GM12878 (cell line): ENCODE measurements at regions not wholly inside any gene's neighbourhood (a gene's known extent, or its start where the extent isn't known, plus 50 kb on each side); places are given as distances from the start of the nearest gene placed in this dataset.

Experiments used
- ATAC-seq: fragments of 200-7000 bp; cut with Tn5 transposase; 3 replicates; pipeline ENCODE4 v1.9.1; 2020; ENCODE audit warnings: mild to moderate bottlenecking, moderate library complexity
- BruUV-seq: library from RNA; stranded (reverse); fragments of 400-500 nt; replicated peaks from 2 replicates; lab custom pipeline; 2021; lab: Mats Ljungman, UMichigan
- CTCF ChIA-PET: fragments of 300-600 bp; sonication (Branson Sonifier 250); formaldehyde crosslinking; extraction: SDS; loops from one replicate; lab custom pipeline; 2021; ENCODE audit warnings: inconsistent platforms; lab: Yijun Ruan, JAX
- POLR2A ChIA-PET: fragments of 350-600 bp; formaldehyde crosslinking; extraction: SDS; loops from one replicate; lab custom pipeline; 2021; ENCODE audit warnings: inconsistent platforms; lab: Charles Lee
- RAD21 ChIA-PET: fragments of 300-600 bp; sonication (Branson Sonifier 250); formaldehyde crosslinking; loops from one replicate; lab custom pipeline; 2023; ENCODE audit warnings: antibody characterized with exemption; ENCODE audit not compliant: unreplicated experiment; lab: Charles Lee
- SMC1A ChIA-PET: fragments of 300-600 bp; sonication (Branson Sonifier 250); formaldehyde crosslinking; loops from one replicate; lab custom pipeline; 2023; ENCODE audit not compliant: unreplicated experiment, uncharacterized antibody; lab: Charles Lee
- DNase-seq: peaks from one replicate; pipeline ENCODE4 v3.0.0-alpha.2; 2011; ENCODE audit warnings: low read depth, low spot score
- FAIRE-seq: peaks from 3 replicates; lab custom pipeline; 2011; peaks lifted over from hg19 to GRCh38; lab: Jason Lieb, UNC
- H2AFZ ChIP-seq: 2 replicates; pipeline ENCODE4 v1.6.0; 2011; ENCODE audit warnings: low read depth, low read length, control low read depth; ENCODE audit not compliant: control insufficient read depth
- H3K27ac ChIP-seq: 2 replicates; pipeline ENCODE4 v1.5.1; 2011; ENCODE audit warnings: control low read depth; ENCODE audit not compliant: control insufficient read depth, insufficient read depth
- H3K27me3 ChIP-seq, 2 experiments: replicated peaks in 1 of 2; 2 replicates each; pipeline versions ENCODE4 v1.6.0 to v1.6.1; 2011; ENCODE audit warnings: low read length in 1 of 2; ENCODE audit not compliant: control insufficient read depth in 2 of 2, insufficient read depth in 2 of 2
- H3K36me3 ChIP-seq, 2 experiments: 2 replicates each; pipeline ENCODE4 v1.5.1; 2011; ENCODE audit warnings: low read length in 1 of 2; ENCODE audit not compliant: control insufficient read depth in 2 of 2, insufficient read depth in 2 of 2
- H3K4me1 ChIP-seq: 2 replicates; pipeline ENCODE4 v1.6.1; 2011; ENCODE audit warnings: mild to moderate bottlenecking, low read length, moderate library complexity, mixed read lengths; ENCODE audit not compliant: control insufficient read depth, insufficient read depth
- H3K4me2 ChIP-seq: 2 replicates; pipeline ENCODE4 v1.6.0; 2011; ENCODE audit warnings: control low read depth; ENCODE audit not compliant: control insufficient read depth, insufficient read depth
- H3K4me3 ChIP-seq: fragments of 200-600 bp; sonication (generic); 2 replicates; pipeline ENCODE4 v1.5.1; 2016
- H3K79me2 ChIP-seq: 2 replicates; pipeline ENCODE4 v1.6.0; 2011; ENCODE audit warnings: low read length; ENCODE audit not compliant: control insufficient read depth, insufficient read depth
- H3K9ac ChIP-seq: 2 replicates; pipeline ENCODE4 v1.8.0; 2011; ENCODE audit warnings: low read length, control low read depth, mixed read lengths; ENCODE audit not compliant: control insufficient read depth, insufficient read depth
- H3K9me3 ChIP-seq: replicated peaks from 3 replicates; pipeline ENCODE4 v1.5.1; 2011; ENCODE audit warnings: mild to moderate bottlenecking, low read length; ENCODE audit not compliant: control insufficient read depth, insufficient read depth
- H4K20me1 ChIP-seq: 2 replicates; pipeline ENCODE4 v1.6.0; 2011; ENCODE audit not compliant: control insufficient read depth, insufficient read depth
- ASH2L ChIP-seq: fragments of 300-600, 200-600 bp; sonication (generic); IDR thresholded peaks from 2 replicates; pipeline ENCODE4 v1.6.1; 2017; ENCODE audit warnings: low read depth, mild to moderate bottlenecking, borderline replicate concordance
- ATF7 ChIP-seq: fragments of 450-650 bp; IDR thresholded peaks from 2 replicates; pipeline ENCODE4 v1.6.1; 2016; ENCODE audit warnings: low read depth, mild to moderate bottlenecking
- BCL11A ChIP-seq: IDR thresholded peaks from 2 replicates; pipeline ENCODE4 v1.6.1; 2011; ENCODE audit warnings: low read depth, low read length
- BHLHE40 ChIP-seq, 2 experiments: fragments of 450-650 bp in 1 of 2; IDR thresholded peaks; 2 replicates each; pipeline ENCODE4 v1.6.1; 2011 to 2017; ENCODE audit warnings: low read depth in 2 of 2, borderline replicate concordance in 1 of 2, improper control_type of control experiment in 1 of 2, low read length in 1 of 2, mild to moderate bottlenecking in 1 of 2
- BMI1 ChIP-seq: fragments of 450-650 bp; IDR thresholded peaks from 2 replicates; pipeline ENCODE4 v1.6.1; 2016; ENCODE audit warnings: mild to moderate bottlenecking, moderate library complexity, borderline replicate concordance
- BRCA1 ChIP-seq: IDR thresholded peaks from 2 replicates; pipeline ENCODE4 v1.6.1; 2011; ENCODE audit warnings: low read depth, low read length, improper control_type of control experiment
- CREB1 ChIP-seq: IDR thresholded peaks from 2 replicates; pipeline ENCODE4 v1.6.1; 2012; ENCODE audit warnings: low read depth, mild to moderate bottlenecking, inconsistent platforms
- IKZF1 ChIP-seq: fragments of 450-650 bp; conservative IDR thresholded peaks from 2 replicates; pipeline ENCODE4 v1.6.1; 2017; ENCODE audit warnings: antibody characterized with exemption, mild to moderate bottlenecking
- IKZF2 ChIP-seq, 2 experiments: fragments of 450-650 bp; IDR thresholded peaks; 2 replicates each; pipeline ENCODE4 v1.6.1; 2017; ENCODE audit warnings: mild to moderate bottlenecking in 2 of 2, moderate library complexity in 2 of 2
- MEF2B ChIP-seq: fragments of 450-650 bp; IDR thresholded peaks from 2 replicates; pipeline ENCODE4 v1.6.1; 2018; ENCODE audit warnings: mild to moderate bottlenecking, moderate library complexity; ENCODE audit not compliant: partially characterized antibody, poor library complexity, severe bottlenecking
- NBN ChIP-seq: fragments of 450-650 bp; IDR thresholded peaks from 2 replicates; pipeline ENCODE4 v1.6.1; 2016
- NR2F1 ChIP-seq: fragments of 450-650 bp; conservative IDR thresholded peaks from 2 replicates; pipeline ENCODE4 v1.6.1; 2017; ENCODE audit warnings: mild to moderate bottlenecking
- POU2F2 ChIP-seq: IDR thresholded peaks from 3 replicates; pipeline ENCODE4 v1.6.1; 2011; ENCODE audit warnings: low read depth, mild to moderate bottlenecking, low read length, borderline replicate concordance
- RUNX3 ChIP-seq: IDR thresholded peaks from 2 replicates; pipeline ENCODE4 v1.6.1; 2012; ENCODE audit warnings: low read length, inconsistent platforms
- SMAD1 ChIP-seq: fragments of 450-650 bp; IDR thresholded peaks from 2 replicates; pipeline ENCODE4 v1.6.1; 2018; ENCODE audit warnings: mild to moderate bottlenecking, low read depth; ENCODE audit not compliant: partially characterized antibody
- TCF12 ChIP-seq: IDR thresholded peaks from 2 replicates; pipeline ENCODE4 v1.6.1; 2011; ENCODE audit warnings: low read depth, mild to moderate bottlenecking, low read length
- TCF3 ChIP-seq: IDR thresholded peaks from 2 replicates; pipeline ENCODE4 v1.6.1; 2012; ENCODE audit warnings: low read depth, mild to moderate bottlenecking, low read length, borderline replicate concordance; ENCODE audit not compliant: insufficient read depth
- TCF7 ChIP-seq: IDR thresholded peaks from 2 replicates; pipeline ENCODE4 v1.6.1; 2014; ENCODE audit warnings: antibody characterized with exemption, borderline replicate concordance
- ZNF24 ChIP-seq: fragments of 450-650 bp; IDR thresholded peaks from 2 replicates; pipeline ENCODE4 v1.6.1; 2017; ENCODE audit warnings: antibody characterized with exemption, mild to moderate bottlenecking
- WGBS: methylation state at CpG from one replicate; pipeline ENCODE4 v1.1.6; 2016; ENCODE audit warnings: low lambda C conversion rate; ENCODE audit not compliant: insufficient replicate concordance, insufficient coverage; ENCODE audit errors: missing lambda C conversion rate; 5-methylcytosine and 5-hydroxymethylcytosine counted together
- in situ Hi-C: fragments of 300-500 bp; cut with MboI; formaldehyde crosslinking; loops from 9 replicates; pipeline ENCODE4 v1.14.3; 2018; ENCODE audit warnings: mixed read lengths
- intact Hi-C: fragments of 100-400 bp; cut with micrococcal nuclease; formaldehyde crosslinking; loops from one replicate; pipeline ENCODE4 v1.14.2; 2022; ENCODE audit not compliant: unreplicated experiment
- TF ChIP-seq, protein P1 (sequence below): fragments of 450-650 bp; IDR thresholded peaks from 2 replicates; pipeline ENCODE4 v1.6.1; 2017; ENCODE audit warnings: low read depth, mild to moderate bottlenecking, moderate library complexity
- TF ChIP-seq, protein P2 (sequence below): IDR thresholded peaks from 2 replicates; pipeline ENCODE4 v1.6.1; 2011; ENCODE audit warnings: mild to moderate bottlenecking, low read depth, low read length, moderate library complexity; ENCODE audit not compliant: insufficient replicate concordance
- TF ChIP-seq, protein P3 (sequence below): fragments of 450-650 bp; IDR thresholded peaks from 2 replicates; pipeline ENCODE4 v1.6.1; 2016; ENCODE audit warnings: mild to moderate bottlenecking

DNA sequence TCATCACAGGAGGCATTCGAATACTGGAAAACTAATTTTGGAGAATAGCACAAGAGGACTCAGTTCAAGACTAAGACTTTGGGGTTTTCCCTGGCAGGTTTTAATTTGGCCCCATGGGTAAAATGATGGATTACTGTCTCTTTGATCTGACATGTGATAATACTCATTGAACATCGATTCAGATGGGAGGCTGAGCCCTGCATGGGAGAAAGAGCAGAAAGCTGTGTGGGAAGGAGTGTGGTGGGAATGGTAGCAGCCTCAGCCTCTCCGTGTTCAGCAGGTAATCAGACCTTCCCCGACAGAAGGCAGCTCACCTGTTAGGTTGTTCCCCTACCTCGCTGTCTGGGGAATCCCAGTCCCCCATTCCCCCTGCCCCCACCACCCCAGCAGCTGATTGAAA lies 124.7 kb upstream of the TNRC6C start:
- no peak overlapping the region for H3K9ac ChIP-seq
- H3K9me3 ChIP-seq: no peaks in the 10 kb centered on the region; the same call in 2 of the 3 replicates
- H4K20me1 ChIP-seq: no peaks in the 10 kb centered on the region
- in situ Hi-C loops: no loop called here
- no TSS peak for BruUV-seq
- intact Hi-C loops: loop anchor here (10.0 kb wide), 1 partner anchor 51 kb away; no protein-coding TSS in a partner anchor
- CTCF ChIA-PET: interaction anchor here (0.9 to 2.1 kb wide), 7 partner anchors 9 to 53 kb away, joined by 3 to 7 read pairs (median 5); no protein-coding TSS in a partner anchor
- 3% methylated on average over 5 of the region's 5 CpGs for WGBS
- peak; percentile 58 for DNase-seq
- ATAC-seq: peak; percentile 64
- no peak overlapping the region for H2AFZ ChIP-seq
- H3K79me2 ChIP-seq: no peaks in the 10 kb centered on the region
- no peak overlapping the region for H3K27ac ChIP-seq
- H3K27me3 ChIP-seq: no peaks in the 10 kb centered on the region; a peak in 1 of 4 replicates
- peaks cover 6% of the 10 kb centered on the region for H3K4me1 ChIP-seq
- POLR2A ChIA-PET: interaction anchor here (0.8 to 2.3 kb wide), 8 partner anchors 10 to 251 kb away, joined by 3 to 18 read pairs (median 4); partner anchors contain the start of gene TNRC6C
- H3K4me3 ChIP-seq: no peak overlapping the region
- H3K4me2 ChIP-seq: peak overlapping the region; percentile 30
- SMC1A ChIA-PET: interaction anchor here (0.6 to 3.1 kb wide), 15 partner anchors 9 to 500 kb away, joined by 3 to 22 read pairs (median 5); partner anchors contain the start of gene TNRC6C
- H3K36me3 ChIP-seq: no peaks in the 10 kb centered on the region
- no peak for FAIRE-seq
- RAD21 ChIA-PET: interaction anchor here (0.6 to 2.7 kb wide), 12 partner anchors 10 to 186 kb away, joined by 3 to 27 read pairs (median 6); partner anchors contain the start of gene TNRC6C
- TF ChIP-seq BHLHE40 (IDR thresholded peaks at IDR 0.05; ENCODE audit: borderline replicate concordance in 1 of 2, low read depth in 2 of 2, low read length in 1 of 2): peak in 1 of 2 experiments; percentile 48; a peak in 1 of 4 replicates
- 0 out of 2 replicates have a peak, but pooled peaks have one; percentile 37 for TF ChIP-seq TCF7
- TF ChIP-seq, protein P1, sequence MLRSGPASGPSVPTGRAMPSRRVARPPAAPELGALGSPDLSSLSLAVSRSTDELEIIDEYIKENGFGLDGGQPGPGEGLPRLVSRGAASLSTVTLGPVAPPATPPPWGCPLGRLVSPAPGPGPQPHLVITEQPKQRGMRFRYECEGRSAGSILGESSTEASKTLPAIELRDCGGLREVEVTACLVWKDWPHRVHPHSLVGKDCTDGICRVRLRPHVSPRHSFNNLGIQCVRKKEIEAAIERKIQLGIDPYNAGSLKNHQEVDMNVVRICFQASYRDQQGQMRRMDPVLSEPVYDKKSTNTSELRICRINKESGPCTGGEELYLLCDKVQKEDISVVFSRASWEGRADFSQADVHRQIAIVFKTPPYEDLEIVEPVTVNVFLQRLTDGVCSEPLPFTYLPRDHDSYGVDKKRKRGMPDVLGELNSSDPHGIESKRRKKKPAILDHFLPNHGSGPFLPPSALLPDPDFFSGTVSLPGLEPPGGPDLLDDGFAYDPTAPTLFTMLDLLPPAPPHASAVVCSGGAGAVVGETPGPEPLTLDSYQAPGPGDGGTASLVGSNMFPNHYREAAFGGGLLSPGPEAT: peak; percentile 48; the same call in 1 of the 2 replicates
- TF ChIP-seq IKZF1: peak; percentile 16
- peak; percentile 32 for TF ChIP-seq SMAD1
- TF ChIP-seq, protein P2, sequence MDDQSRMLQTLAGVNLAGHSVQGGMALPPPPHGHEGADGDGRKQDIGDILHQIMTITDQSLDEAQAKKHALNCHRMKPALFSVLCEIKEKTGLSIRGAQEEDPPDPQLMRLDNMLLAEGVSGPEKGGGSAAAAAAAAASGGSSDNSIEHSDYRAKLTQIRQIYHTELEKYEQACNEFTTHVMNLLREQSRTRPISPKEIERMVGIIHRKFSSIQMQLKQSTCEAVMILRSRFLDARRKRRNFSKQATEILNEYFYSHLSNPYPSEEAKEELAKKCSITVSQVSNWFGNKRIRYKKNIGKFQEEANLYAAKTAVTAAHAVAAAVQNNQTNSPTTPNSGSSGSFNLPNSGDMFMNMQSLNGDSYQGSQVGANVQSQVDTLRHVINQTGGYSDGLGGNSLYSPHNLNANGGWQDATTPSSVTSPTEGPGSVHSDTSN: peak; percentile 80
- peak; percentile 53; the same call in 1 of the 2 replicates for TF ChIP-seq BMI1
- TF ChIP-seq NBN: peak; percentile 24; the same call in 1 of the 2 replicates
- TF ChIP-seq RUNX3: 0 out of 2 replicates have a peak, but pooled peaks have one; percentile 13
- TF ChIP-seq TCF12: peak; percentile 67
- TF ChIP-seq ASH2L: no peak
- peak; percentile 59 to 65; a peak in 2 of 4 replicates for TF ChIP-seq IKZF2 (IDR thresholded peaks at IDR 0.05)
- peak; percentile 97 for TF ChIP-seq MEF2B
- TF ChIP-seq NR2F1: 0 out of 2 replicates have a peak, but pooled peaks have one; percentile 24
- peak; percentile 64 for TF ChIP-seq ATF7
- TF ChIP-seq POU2F2: 0 out of 3 replicates have a peak, but pooled peaks have one; percentile 8
- no peak for TF ChIP-seq BRCA1
- no peak for TF ChIP-seq TCF3
- TF ChIP-seq, protein P3, sequence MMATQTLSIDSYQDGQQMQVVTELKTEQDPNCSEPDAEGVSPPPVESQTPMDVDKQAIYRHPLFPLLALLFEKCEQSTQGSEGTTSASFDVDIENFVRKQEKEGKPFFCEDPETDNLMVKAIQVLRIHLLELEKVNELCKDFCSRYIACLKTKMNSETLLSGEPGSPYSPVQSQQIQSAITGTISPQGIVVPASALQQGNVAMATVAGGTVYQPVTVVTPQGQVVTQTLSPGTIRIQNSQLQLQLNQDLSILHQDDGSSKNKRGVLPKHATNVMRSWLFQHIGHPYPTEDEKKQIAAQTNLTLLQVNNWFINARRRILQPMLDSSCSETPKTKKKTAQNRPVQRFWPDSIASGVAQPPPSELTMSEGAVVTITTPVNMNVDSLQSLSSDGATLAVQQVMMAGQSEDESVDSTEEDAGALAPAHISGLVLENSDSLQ: peak; percentile 86
- no peak for TF ChIP-seq CREB1
- 0 out of 2 replicates have a peak, but pooled peaks have one; percentile 19 for TF ChIP-seq ZNF24
- TF ChIP-seq BCL11A: peak; percentile 86
